Adrenal gland (tissue), 5 donors: ENCODE measurements at regions not wholly inside any gene's neighbourhood (a gene's known extent, or its start where the extent isn't known, plus 50 kb on each side); places are given as distances from the start of the nearest gene placed in this dataset.

Experiments
- CTCF ChIP-seq, 6 experiments: fragments of 450-650 bp in 4 of 6; fragments of 200-600 bp in 2 of 6; sonication (generic) in 1 of 6; IDR thresholded peaks; 1 replicate in 5 of 6; 2 replicates in 1 of 6; pipeline versions ENCODE4 v1.5.1 to v1.8.0; 2016 to 2021; ENCODE audit warnings: antibody characterized with exemption in 6 of 6, mild to moderate bottlenecking in 2 of 6, moderate library complexity in 1 of 6
- POLR2A ChIP-seq, 2 donors: fragments of 450-650 bp; IDR thresholded peaks; one replicate each; pipeline ENCODE4 v1.6.1; 2017; ENCODE audit warnings: antibody characterized with exemption in 2 of 2, mild to moderate bottlenecking in 2 of 2, moderate library complexity in 1 of 2
- donor health status: DM: no; HTN: no; CAD: no.

- TF ChIP-seq CTCF (IDR thresholded peaks at IDR 0.05) = no peak
- TF ChIP-seq POLR2A (IDR thresholded peaks at IDR 0.05) = no peak
Measured at GRCh38 chr21:27257908-27258556, 291.1 kb upstream of the ADAMTS5 start.
